Left cardiac atrium (tissue), 4 donors: ENCODE measurements at regions not wholly inside any gene's neighbourhood (a gene's known extent, or its start where the extent isn't known, plus 50 kb on each side); places are given as distances from the start of the nearest gene placed in this dataset.

Source experiments
- ATAC-seq, 2 donors: fragments of 200-7000 bp; cut with Tn5 transposase; one replicate each; pipeline ENCODE4 v1.9.1; 2020; ENCODE audit warnings: mild to moderate bottlenecking in 2 of 2, moderate library complexity in 2 of 2
- DNase-seq: peaks from one replicate; pipeline ENCODE4 v3.0.0-alpha.2; 2020
- intact Hi-C, 2 donors: fragments of 100-400 bp; cut with DNase I; formaldehyde crosslinking; loops; one replicate each; pipeline versions ENCODE4 v1.14.1 to v1.15.1; 2022 to 2023
- donor health status: DM: no; HTN: yes; CAD: no.
- donor health status: DM: no; HTN: yes; CAD: no; lungs with severe emphysema.
- donor health status: DM: yes; HTN: yes; CAD: no.
- donor health status: Dilated cardiomyopathy.

GRCh38 chr7:13532028-13532753, 457.3 kb downstream of the ETV1 start:
- intact Hi-C loops: no loop called here
- no peak for ATAC-seq
- no peak for DNase-seq

- DNase-seq: no peak
- intact Hi-C loops: no loop called here
- ATAC-seq: peak in 1 of 2 donors; percentile 15
These were observed 450.8 kb downstream of the ETV1 start for GRCh38 chr7:13538669-13539068.

- no peak for DNase-seq
- intact Hi-C loops: no loop called here
- ATAC-seq: no peak
These were observed 449.0 kb downstream of the ETV1 start for GRCh38 chr7:13540429-13540828.

GRCh38 chr7:13541326-13541725, 448.1 kb downstream of the ETV1 start:
- ATAC-seq: no peak
- no peak for DNase-seq
- intact Hi-C loops: no loop called here

GRCh38 chr7:13542451-13542850, 447.0 kb downstream of the ETV1 start:
- DNase-seq (no peak), ATAC-seq (no peak)
- intact Hi-C loops: no loop called here

- DNase-seq (no peak), ATAC-seq (no peak)
- intact Hi-C loops: no loop called here
These were observed 438.0 kb downstream of the ETV1 start for GRCh38 chr7:13551503-13551902.

- ATAC-seq: no peak
- DNase-seq: no peak
- intact Hi-C loops: no loop called here
These were observed 429.0 kb downstream of the ETV1 start for GRCh38 chr7:13560441-13560840.

GRCh38 chr7:13563257-13563656, 426.2 kb downstream of the ETV1 start:
- intact Hi-C loops: no loop called here
- ATAC-seq: no peak

GRCh38 chr7:13563680-13564079, 425.8 kb downstream of the ETV1 start:
- DNase-seq: no peak
- no peak for ATAC-seq
- intact Hi-C loops: no loop called here

More at GRCh38 chr7:13563257-13563656, 426.2 kb downstream of the ETV1 start:
- no peak for DNase-seq

GRCh38 chr7:13577566-13578145, 411.8 kb downstream of the ETV1 start:
- no peak for ATAC-seq
- intact Hi-C loops: no loop called here
- DNase-seq: no peak

- intact Hi-C loops: no loop called here
- DNase-seq: no peak
- ATAC-seq: no peak
These were observed 411.2 kb downstream of the ETV1 start for GRCh38 chr7:13578294-13578693.

- DNase-seq: no peak
- ATAC-seq: no peak
- intact Hi-C loops: no loop called here
These were observed 408.4 kb downstream of the ETV1 start for GRCh38 chr7:13581097-13581496.

- ATAC-seq (no peak), DNase-seq (no peak)
- intact Hi-C loops: no loop called here
These were observed 395.6 kb downstream of the ETV1 start for GRCh38 chr7:13593854-13594253.

- ATAC-seq (no peak), DNase-seq (no peak)
- intact Hi-C loops: no loop called here
These were observed 387.4 kb downstream of the ETV1 start for GRCh38 chr7:13602036-13602435.

GRCh38 chr7:13603016-13603415, 386.4 kb downstream of the ETV1 start:
- DNase-seq (no peak), ATAC-seq (no peak)
- intact Hi-C loops: no loop called here

GRCh38 chr7:13603661-13604060, 385.8 kb downstream of the ETV1 start:
- intact Hi-C loops: no loop called here
- DNase-seq (no peak), ATAC-seq (no peak)

- no peak for ATAC-seq
- intact Hi-C loops: no loop called here
- no peak for DNase-seq
These were observed 385.3 kb downstream of the ETV1 start for GRCh38 chr7:13604178-13604577.

GRCh38 chr7:13610372-13610771, 379.1 kb downstream of the ETV1 start:
- DNase-seq (no peak), ATAC-seq (no peak)

GRCh38 chr7:13615679-13616078, 373.8 kb downstream of the ETV1 start:
- intact Hi-C loops: no loop called here
- ATAC-seq (no peak), DNase-seq (no peak)

More at GRCh38 chr7:13610372-13610771, 379.1 kb downstream of the ETV1 start:
- intact Hi-C loops: no loop called here

- intact Hi-C loops: no loop called here
- DNase-seq (no peak), ATAC-seq (no peak)
These were observed 362.0 kb downstream of the ETV1 start for GRCh38 chr7:13627455-13627854.
